ENCODE measurements at regions not wholly inside any gene's neighbourhood (a gene's known extent, or its start where the extent isn't known, plus 50 kb on each side); places are given as distances from the start of the nearest gene placed in this dataset.

DNA sequence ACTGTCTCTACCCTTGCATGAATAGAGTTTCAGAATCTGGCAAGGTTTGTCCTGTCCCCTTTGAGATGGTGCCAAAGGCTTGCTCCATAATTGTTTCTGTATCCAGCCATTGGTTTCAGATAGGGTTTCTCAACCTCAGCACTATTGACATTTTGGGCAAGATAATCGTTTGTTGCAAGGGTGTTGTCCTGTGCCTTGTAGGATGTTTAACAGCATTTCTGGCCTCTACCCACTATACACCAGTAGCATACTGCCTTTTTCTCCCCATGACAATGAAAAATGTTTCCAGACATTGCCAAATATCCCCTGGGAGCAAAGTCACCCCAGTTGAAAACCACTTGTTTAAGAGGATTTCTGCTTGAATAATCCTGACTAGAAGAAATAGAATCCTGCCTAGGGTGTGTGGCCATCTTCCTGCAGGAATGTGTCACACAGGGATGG is 126.8 kb downstream of the CDC42EP3 start:
- DNase-seq (ENCODE audit: low spot score), result no peak

DNA sequence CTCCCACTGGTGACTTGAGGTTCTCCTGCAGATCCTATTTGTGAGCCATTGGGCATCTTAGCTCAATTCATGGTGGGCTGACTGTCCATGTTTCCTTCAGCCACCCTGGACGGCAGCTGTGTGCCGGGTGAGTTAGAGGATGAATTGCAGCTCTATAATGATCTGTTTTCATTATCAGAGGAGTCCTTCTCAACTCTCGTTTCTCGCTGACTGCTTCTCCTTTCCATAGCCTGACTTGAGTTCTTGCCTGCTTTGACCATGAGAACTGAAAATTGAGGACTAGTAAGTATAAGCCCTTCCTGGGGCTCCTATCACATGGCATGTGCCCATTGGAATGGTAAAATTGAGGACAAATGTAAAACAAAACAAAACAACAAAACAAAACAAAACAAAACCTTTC is 121.8 kb downstream of the CDC42EP3 start:
- no peak for DNase-seq (ENCODE audit: low spot score)

DNA sequence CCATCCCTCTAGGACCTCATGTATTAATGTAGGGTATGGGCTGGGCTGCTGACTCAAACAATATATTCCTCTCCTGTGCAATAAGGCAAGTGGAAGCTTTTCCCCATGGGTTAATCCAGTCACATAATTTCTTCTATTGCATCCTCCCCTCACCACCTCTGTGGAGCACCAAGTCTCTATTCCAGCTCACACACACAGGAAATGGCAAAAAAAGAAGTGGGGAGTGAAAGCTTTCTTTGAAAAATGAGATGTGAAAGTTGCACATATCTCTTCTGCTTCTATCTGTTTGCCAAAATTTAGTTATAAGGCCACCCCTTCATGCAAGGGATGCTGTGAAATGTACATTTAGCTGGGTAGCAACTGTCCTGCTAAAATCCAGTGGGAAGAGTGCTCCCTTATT is 121.3 kb downstream of the CDC42EP3 start:
- DNase-seq (ENCODE audit: low spot score), result no peak

DNA sequence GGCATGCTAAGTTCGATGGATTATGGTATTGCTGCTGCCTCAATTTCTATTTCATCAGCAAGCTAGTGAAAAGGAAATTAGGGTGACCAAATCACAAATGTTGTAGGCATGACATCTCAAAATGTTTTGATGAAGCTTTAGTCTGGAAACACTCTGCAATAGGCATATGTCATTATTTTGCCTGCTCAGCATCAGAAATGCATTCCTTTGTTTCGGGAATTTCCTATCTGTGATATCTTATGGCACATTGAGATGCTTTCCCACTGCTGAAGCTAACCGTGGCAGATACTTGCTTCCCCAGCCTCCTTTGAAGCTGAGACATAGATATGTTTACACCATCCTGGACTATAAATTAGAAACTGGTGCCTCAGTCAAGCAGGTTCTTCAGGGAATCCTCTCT is 119.7 kb downstream of the CDC42EP3 start:
- DNase-seq (ENCODE audit: low spot score), result no peak

DNA sequence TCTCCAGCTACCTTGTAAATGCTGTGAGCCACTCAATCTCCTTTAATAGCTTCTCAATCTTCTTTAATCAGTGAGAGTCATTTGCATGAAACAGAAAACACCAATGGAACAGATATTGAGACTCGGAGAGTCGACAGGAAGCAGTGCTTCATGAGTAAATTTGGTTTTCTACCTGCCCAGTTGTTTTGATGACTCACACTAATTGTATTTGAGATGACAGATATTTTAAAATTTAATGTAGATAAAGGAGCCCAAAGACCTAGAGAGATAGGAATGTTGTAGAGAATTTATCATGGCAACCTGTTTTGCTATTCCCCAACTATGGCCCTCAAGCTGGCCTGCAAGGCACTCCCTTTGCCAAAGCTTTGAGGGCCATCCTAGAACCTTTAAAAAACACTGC is 119.1 kb downstream of the CDC42EP3 start:
- no peak for DNase-seq (ENCODE audit: low spot score)

DNA sequence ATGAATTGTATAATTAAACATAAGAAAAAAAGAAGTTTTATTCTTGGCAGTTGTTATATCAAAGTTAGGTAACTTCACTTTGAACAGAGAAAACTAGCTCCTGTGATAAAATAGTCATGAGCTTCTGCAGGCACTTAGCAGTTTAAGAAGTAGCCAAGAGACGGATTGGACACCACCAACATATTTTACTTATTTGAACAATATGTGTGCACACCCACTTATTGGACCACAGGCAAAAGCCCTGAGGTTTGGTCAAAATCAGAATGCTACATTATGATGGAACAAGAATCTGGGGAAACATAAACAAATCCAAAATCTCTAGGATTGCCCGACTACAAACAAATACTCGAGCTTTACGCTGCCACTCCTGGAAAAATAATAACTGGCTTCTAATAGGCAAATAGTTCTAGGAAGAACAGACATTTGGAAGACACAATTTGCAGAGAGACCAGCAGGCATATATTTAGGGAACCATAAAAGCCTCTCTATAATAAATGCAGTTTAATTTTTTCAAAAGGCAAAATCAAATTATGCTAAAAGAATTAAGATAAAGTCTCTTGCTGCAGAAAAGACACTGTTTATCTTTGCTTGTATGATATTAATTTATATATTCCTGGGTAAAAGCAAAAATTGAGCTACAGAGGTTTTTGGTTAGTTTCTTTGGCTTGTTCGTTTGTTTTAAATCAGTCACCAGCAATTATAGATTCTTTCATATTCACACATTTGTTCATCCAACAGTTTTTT is 117.9 kb downstream of the CDC42EP3 start:
- DNase-seq (ENCODE audit: low spot score), result no peak

DNA sequence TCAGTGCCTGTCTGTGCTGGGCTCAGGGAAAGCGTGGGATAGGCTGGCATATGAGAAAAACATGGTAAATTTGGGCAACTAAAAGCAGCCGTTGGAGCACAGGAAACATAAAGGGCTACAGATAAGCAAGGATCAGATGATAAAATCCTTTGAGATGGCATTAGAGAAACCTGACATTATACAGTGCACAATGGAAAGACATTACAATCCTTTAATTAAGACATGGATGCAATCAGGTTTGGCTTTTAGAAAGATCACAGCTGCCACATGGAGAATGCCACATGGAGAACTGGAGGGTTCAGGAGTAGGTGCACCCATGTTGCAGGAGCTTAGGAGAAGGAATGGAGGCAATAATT is 117.3 kb downstream of the CDC42EP3 start:
- DNase-seq (ENCODE audit: low spot score), result no peak

DNA sequence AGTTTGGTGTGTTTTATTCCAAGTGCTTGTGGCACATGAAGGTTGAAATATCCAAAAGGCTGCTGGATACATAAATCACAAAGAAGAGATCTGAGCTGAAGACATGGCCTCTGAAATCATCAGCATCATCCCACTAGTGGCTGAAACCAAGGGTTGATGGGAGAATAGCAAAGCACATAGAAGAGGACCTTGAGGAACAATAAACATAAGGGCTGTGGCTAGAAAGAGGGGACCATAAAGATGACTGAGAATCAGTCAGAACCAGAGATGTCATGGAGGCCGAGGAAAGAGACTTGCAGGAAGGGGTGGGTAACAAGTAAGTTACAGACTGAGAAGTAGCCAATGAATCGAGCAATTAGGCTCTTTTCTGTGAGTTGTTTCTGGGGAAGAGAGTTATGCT is 116.8 kb downstream of the CDC42EP3 start:
- DNase-seq (ENCODE audit: low spot score), result no peak

DNA sequence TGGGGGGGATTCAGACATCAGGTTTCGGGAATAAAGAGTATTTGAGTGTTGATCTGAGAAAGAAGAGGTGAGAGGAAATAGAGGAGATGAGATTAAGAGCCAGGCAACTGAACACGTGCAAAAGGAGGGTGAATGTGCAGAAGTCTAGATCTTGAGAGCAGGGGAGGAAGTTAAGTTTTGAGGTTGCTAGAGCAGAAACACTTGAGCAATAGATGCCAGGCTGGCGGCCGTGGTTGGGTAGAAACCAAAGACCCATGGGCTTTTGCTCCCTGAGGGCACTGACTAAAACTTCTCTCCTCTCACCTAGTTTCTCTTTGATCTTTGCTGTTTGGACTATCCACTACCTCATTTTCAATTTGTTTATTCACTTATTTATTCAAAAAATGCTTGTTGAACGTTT is 116.0 kb downstream of the CDC42EP3 start:
- DNase-seq (ENCODE audit: low spot score), result no peak

DNA sequence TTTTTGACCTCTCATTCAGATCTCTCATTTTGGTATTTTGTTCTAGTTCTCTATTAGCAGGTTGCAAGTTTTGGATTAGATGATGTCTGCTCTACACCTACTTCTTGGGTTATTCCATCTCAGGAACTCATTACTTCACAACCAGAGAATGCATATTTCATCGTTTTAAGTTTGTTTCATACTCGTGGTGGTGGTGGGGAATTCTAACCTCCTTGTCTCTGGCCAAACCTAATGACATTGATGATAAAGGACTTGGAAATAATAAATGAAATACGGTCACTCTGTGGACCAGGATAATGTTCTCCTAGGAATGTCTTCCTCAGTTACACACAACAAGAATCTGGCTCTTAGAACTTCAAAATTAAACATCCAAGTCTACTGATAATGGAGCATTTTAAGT is 115.2 kb downstream of the CDC42EP3 start:
- DNase-seq (ENCODE audit: low spot score), result no peak

DNA sequence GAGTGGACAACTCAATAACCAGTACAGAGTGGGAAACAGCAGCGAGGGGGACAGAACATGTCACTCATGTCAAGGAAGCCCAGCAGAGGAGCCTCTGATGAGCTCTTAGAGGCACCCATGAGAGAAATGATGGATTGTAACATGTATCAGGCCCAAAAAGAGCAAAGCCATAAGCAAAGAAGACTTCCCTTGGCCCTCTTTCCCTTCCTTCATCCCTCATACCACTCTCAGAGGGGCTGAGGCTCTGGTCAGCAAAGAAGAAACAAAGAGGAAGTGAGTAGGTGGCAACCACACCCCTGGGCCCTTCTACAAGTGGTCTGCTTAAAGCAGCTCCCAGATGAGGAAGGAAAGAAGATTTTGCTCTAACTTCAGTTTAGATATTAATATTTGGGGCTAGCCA is 112.8 kb downstream of the CDC42EP3 start:
- DNase-seq (ENCODE audit: low spot score), result no peak

DNA sequence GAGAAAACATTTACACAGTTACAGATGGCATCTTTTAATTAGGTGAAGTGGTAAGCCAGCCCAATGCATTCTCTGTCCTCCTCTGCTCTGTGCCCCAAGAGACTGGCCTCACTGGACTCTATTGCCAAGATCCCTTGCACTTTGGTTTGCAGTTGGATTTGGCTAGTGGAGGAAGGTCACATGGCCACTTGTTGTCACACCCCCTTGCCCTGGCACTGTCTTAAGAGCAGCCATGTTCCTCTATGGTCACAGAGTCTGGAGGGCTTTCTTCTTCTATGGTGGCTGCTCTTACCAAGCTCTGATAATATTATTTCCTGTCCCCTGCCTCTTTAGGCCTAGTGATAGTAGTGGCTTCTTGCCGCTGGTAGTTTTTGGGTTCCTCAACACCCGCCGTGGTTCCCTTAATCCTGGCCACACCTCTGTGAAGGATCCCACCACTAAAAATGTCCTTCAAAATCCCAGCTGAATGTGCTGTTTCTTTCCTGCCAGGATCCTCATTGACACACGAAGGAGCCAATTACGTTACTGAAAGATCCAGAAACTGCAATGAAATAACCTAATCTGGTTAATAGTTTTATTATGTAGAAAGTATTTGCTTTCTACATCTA is 111.1 kb downstream of the CDC42EP3 start:
- no peak for DNase-seq (ENCODE audit: low spot score)

DNA sequence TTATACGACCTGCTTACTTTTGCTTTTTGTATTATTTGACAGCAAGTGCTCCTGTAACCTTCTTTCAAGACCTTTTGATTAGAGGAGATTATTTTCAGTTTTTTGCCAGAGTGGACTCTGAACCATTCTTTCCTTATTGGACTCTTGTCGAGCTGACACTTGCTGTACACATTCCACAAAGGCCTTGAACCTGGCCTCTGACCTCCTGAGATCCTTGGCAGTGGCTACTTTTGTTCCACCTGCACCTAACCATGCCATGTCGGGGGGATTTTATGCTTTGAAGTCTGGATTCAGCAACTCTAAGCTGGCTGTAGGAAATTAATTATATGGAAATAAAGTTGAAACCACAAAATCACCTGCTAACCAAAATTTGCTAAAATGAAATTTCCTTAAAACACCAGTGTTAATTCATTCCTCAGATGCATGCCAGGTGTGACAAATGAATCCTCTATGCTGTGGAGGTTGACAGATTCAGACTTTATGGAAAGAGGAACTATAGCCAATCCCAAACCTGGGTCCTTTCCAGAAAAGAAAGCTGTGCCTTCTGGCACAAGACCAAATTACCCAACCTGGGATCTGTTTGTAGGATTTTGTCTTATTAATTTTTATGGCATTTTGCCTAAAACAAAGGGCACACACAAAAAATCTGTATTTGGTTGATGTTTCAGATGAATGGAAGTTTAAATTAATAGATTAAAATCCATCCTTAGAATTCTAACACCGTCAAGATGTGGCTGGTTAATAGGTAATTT is 110.4 kb downstream of the CDC42EP3 start:
- no peak for DNase-seq (ENCODE audit: low spot score)

DNA sequence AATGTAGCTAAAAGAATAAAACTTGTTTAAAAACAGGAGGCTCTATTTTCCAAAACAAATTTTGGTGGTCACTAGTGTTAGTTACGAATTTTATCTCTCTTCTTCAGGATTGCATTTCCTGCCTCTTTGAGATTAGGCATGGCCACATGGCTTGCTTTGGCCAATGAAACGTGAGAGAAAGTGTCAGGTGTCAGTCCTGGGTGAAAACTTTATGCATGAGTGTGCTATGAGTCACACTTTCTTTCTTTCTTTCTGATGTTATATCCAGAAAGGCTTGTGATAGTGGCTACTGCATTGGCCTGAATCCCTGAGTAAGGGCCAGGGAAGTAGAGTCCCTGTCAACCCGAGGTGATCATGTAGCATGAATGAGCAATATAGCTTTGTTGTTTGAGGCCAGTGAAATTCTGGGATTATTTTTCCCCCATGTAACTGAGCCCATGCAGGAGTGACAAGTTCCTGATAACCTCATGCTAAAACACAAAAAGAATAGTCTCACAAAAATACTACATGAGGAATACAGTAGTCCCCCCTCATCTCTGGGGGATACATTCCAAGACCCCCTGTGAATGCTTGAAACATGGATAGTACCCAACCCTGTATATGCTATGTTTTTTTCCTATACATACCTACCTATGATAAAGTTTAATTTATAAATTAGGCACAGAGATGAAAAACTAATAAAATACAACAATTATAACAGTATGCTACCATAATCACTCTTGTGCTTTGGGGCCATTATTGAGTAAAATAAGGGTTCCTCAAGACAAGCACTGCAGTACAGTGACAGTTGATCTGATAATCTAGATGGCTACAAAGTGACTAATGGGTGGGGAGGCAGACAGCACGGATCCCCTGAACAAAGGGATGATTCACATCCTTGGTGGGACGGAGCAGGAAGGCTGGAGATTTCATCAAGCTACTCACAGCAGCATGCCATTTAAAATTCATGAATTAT is 109.5 kb downstream of the CDC42EP3 start:
- no peak for DNase-seq (ENCODE audit: low spot score)

DNA sequence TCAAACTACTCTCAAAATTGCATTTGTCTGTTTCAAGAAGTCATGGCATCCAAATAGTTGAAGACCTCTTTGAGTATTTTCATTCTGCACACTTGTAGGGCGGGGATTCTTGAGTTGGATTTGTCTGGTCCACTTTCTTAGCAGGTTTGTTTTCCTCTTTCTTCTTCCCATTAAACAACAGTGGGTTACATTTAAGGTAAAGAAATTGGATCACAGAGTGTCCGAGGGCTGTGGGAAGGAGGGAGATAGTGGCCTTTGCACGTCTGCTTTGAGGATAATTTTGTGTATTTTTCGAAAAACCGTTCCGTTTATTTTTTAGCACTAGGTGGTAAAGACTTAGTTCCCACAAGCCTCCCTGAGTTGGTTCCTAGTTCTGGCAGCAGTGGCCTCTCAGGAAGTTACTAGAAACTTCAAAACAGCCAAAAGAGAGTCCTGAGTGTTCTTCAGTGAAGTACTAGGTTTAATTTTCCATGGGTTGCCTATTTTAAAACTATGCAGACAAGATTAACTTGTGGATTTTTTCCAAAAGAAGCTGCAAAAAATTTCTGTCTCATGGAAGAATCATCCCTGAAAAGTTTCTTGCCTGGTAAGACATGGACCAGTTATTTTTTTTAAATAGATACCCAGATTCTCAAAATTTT is 107.9 kb downstream of the CDC42EP3 start:
- no peak for DNase-seq (ENCODE audit: low spot score)

DNA sequence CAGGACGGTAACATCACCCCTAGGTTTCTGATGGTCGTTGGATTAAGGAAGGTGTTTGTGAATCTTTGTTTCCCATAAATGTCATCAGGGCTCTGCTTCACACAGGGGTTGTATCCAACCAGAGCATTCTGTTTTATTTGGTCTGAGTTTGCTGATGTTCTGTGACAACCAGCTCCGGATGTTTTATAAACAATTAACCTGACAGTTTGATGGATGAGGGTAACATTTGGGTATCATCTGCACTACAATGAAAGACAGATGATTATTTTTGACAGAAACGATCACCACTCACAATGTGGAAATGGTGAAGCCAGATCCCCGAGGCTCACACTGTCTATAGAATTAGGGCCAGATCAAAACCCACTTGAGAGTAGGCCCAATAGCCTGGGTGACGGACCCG is 107.1 kb downstream of the CDC42EP3 start:
- no peak for DNase-seq (ENCODE audit: low spot score)

DNA sequence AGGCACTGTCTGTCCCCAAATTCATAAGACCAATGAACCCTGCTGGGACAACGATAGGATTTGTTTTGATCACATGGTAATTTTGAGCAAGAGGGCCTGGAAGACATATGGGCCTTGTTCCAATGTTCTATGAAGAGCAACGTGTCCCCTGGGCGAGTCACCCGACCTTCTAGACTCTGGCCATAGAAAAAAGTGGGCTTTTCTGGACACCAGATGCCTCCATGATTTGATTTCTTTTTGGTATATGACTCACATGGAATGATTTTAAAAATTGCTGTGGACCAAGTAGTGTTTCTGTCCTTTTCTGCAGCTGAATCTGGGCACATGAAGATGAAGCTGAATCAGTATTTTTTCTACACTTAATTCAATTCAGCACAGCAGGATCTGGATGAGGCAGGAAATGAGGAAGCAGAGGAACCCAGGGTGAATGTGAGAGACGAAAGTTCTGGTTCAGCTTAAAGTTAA is 104.9 kb downstream of the CDC42EP3 start:
- DNase-seq (ENCODE audit: low spot score), result no peak

DNA sequence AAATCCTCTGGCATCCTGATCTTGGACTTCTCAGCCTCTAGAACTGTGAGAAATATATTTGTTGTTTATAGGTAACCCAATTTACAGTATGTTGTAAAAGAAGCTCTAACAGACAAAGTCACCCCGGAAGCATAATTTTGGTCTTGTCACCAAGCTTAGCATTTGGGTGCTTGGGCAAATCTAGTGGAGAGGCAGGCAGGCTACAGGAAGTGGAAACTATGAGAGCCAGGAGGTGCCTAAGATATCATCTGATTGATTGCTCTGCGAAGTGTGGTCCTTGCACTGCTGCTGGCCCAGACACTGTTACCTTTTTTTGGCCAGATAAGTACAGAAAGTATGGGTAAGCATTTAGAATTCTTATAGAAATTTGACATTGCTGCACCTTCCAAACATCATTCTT is 102.9 kb downstream of the CDC42EP3 start:
- DNase-seq (ENCODE audit: low spot score), result no peak

DNA sequence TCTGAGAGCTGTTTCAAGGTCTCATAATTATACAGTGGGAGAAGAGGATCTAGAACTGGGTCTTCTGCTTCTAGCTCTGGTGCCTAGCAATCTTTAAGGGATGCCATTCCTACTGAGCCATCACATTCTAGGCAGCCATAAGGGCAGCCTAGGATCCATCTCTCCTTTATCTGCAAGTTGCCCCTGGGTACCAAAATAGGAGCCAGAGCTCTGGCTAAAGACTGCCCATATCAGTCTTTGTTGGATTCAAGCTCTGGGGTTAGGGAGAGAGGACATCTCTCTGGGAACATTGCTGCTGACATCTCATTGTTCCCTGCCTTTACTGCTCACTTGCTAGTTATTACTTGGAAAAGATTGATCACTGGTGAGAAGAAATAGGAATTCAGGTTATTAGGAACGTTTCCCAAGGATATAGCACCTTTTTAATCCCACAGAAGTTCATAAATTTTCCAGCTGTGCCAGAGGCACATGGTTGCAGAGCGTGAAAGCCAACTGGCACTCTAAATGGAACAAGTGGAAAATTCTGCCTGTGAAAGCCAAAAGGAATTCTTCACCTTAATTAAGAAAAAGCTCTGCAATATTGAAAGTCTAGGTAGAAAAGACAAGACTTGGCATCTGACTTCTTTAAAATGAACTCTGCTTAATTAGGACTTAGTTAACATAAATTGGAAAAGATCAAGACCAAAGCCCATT is 102.2 kb downstream of the CDC42EP3 start:
- no peak for DNase-seq (ENCODE audit: low spot score)

DNA sequence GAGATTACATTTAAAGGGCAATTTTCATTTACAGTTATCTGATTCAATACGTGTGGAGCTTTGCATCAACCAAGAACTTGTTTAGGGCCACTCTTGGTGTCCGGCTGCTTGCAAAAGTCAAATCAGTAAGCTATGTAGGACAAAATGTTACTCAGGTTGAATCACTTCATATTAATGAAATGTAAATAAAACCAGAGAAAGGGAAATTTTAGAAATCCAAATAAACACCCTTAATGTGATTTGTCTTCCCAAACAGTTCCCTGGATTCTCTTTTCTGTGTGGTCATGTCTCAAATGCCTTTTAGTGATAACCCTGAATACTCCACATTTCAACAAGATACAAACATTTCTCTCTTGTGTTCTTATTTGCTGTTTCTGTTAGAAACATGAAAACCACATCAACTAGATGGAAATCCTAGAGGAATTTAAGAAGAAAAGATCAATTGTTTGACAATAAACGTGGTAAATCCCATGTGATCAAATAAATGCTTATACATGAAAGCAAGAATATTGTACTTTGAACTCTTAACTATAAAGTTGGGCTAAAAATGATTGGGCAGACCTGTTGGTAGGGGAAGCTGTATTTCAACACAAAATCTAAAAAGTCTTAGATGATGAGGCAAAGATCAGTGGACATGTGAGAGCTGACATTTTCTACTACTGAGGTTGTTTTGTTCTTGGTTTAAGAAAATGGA is 101.3 kb downstream of the CDC42EP3 start:
- DNase-seq (ENCODE audit: low spot score), result no peak
